22Rv1 (cell line): ENCODE measurements at regions not wholly inside any gene's neighbourhood (a gene's known extent, or its start where the extent isn't known, plus 50 kb on each side); places are given as distances from the start of the nearest gene placed in this dataset.

Experiments used
- ZFX ChIP-seq: fragments of 450-650 bp; IDR thresholded peaks from 2 replicates; pipeline ENCODE4 v1.6.1; 2017; ENCODE audit warnings: antibody characterized with exemption, borderline replicate concordance
- TF ChIP-seq, protein P1 (sequence below): fragments of 450-650 bp; IDR thresholded peaks from 2 replicates; pipeline ENCODE4 v1.5.1; 2017; ENCODE audit warnings: mild to moderate bottlenecking

DNA sequence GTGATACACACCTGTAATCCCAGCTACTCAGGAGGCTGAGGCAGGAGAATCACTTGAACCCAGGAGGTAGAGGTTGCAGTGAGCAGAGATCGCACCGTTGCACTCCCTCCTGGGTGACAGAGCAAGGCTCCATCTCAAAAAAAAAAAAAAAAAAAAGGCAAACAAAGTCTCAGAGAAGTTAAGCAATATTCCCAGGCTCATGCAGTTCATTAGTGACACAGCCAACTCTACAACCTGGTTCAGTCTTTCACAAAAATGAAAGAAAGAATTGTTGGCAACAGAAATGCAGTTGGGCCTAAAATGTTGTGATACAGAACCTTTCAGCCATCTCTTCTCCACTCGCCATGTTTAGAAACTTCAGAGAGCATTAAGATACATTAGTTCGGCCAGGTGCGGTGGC, 242.1 kb downstream of the LTN1 start:
- TF ChIP-seq, protein P1, sequence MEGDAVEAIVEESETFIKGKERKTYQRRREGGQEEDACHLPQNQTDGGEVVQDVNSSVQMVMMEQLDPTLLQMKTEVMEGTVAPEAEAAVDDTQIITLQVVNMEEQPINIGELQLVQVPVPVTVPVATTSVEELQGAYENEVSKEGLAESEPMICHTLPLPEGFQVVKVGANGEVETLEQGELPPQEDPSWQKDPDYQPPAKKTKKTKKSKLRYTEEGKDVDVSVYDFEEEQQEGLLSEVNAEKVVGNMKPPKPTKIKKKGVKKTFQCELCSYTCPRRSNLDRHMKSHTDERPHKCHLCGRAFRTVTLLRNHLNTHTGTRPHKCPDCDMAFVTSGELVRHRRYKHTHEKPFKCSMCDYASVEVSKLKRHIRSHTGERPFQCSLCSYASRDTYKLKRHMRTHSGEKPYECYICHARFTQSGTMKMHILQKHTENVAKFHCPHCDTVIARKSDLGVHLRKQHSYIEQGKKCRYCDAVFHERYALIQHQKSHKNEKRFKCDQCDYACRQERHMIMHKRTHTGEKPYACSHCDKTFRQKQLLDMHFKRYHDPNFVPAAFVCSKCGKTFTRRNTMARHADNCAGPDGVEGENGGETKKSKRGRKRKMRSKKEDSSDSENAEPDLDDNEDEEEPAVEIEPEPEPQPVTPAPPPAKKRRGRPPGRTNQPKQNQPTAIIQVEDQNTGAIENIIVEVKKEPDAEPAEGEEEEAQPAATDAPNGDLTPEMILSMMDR = no peak
- TF ChIP-seq ZFX = no peak
